ENCODE measurements at regions not wholly inside any gene's neighbourhood (a gene's known extent, or its start where the extent isn't known, plus 50 kb on each side); places are given as distances from the start of the nearest gene placed in this dataset.
A peak's percentile ranks its signal among the peaks of the same experiment; 100 is the strongest.

DNA sequence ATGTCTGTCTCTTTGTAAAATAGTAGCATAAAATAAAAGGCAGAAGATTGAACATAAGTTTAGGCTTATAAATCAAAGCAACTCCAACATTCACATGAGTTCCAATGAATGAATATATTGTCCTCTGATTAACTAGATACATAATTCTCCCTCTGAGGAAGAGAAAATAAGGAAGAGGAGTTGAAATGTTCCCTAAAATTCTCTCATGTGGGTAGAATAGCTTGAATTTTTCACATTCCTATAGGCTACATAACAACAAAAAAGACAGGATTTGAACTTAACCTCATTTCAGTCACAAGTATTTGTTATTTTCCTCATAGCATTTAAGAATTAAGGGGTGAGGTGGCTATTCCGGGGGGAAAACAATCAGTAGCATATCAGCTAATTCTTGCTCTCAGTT, 462.4 kb upstream of the NDST4 start:
- Histone ChIP-seq H3K9me3 (ENCODE audit: control insufficient read depth, low read depth, low read length) (no peaks in the 10 kb centered on the region), H3K56ac (ENCODE audit: insufficient read length, low read depth, low read length) (no peak overlapping the region), H4K5ac (ENCODE audit: insufficient read length, low read depth, low read length) (no peak overlapping the region), H3K4ac (ENCODE audit: low read depth, low read length) (no peak overlapping the region), H3K18ac (ENCODE audit: insufficient read length, low read depth, low read length) (no peak overlapping the region), H2AK5ac (ENCODE audit: insufficient read length, low read length) (no peak overlapping the region), H3K14ac (ENCODE audit: insufficient read depth, low read length) (no peak overlapping the region), H2AFZ (ENCODE audit: low read length) (no peak overlapping the region), H3K27me3 (ENCODE audit: insufficient read depth, low read length) (no peaks in the 10 kb centered on the region), H2BK20ac (ENCODE audit: low read depth, low read length, poor library complexity, severe bottlenecking) (no peak overlapping the region), H2BK120ac (ENCODE audit: low read depth, low read length, poor library complexity, severe bottlenecking) (no peak overlapping the region), H4K91ac (ENCODE audit: insufficient read length, low read depth, low read length) (no peak overlapping the region), H2BK5ac (ENCODE audit: insufficient read length, low read length) (no peak overlapping the region), H3K9ac (ENCODE audit: extremely low read depth, insufficient read length, low read length) (no peak overlapping the region), H3K4me2 (ENCODE audit: insufficient read depth, insufficient read length, low read length) (no peak overlapping the region), H2BK15ac (ENCODE audit: low read depth, low read length) (no peak overlapping the region), H2BK12ac (ENCODE audit: insufficient read length, low read depth, low read length) (no peak overlapping the region), H3K4me1 (ENCODE audit: insufficient read depth, low read length) (0 out of 2 replicates have a peak, but pooled peaks cover 1% of the 10 kb centered on the region), H4K20me1 (ENCODE audit: control insufficient read depth, insufficient read depth, insufficient read length) (no peaks in the 10 kb centered on the region), H3K79me1 (ENCODE audit: insufficient read depth, low read depth, low read length, poor library complexity, severe bottlenecking) (no peaks in the 10 kb centered on the region), H3K79me2 (ENCODE audit: insufficient read depth, low read length) (no peaks in the 10 kb centered on the region), H3K27ac (ENCODE audit: insufficient read length, low read depth, low read length) (no peak overlapping the region), H3T11ph (ENCODE audit: low read length) (no peak overlapping the region), H3K23me2 (ENCODE audit: insufficient read length, low read depth, low read length, poor library complexity, severe bottlenecking) (no peaks in the 10 kb centered on the region), H3K23ac (ENCODE audit: insufficient read length, low read depth, low read length) (no peak overlapping the region), H4K8ac (replicated peaks; ENCODE audit: insufficient read length, low read depth, low read length) (no peak overlapping the region)
- H3K9me3 Mint-ChIP-seq: no peaks in the 10 kb centered on the region
- no peak overlapping the region for H3K4me3 Mint-ChIP-seq
- peaks cover 10 to 13% of the 10 kb centered on the region in 2 experiments; a peak in 3 of 4 replicates for H3K4me1 Mint-ChIP-seq
- H3K27ac Mint-ChIP-seq: peak overlapping the region in 1 of 3 experiments; percentile 7; a peak in 1 of 7 replicates
- H3K36me3 Mint-ChIP-seq (ENCODE audit: insufficient read depth in 1 of 3, low read depth in 3 of 3): no peaks in the 10 kb centered on the region
- no peak for DNase-seq
- WGBS (ENCODE audit: extremely low coverage, insufficient read length, low lambda C conversion rate): no CpG with 5 or more reads among the region's 1 CpG
- no peaks in the 10 kb centered on the region for H3K27me3 Mint-ChIP-seq (ENCODE audit: low read depth)
- no peak for TF ChIP-seq CTCF (conservative IDR thresholded peaks at IDR 0.05)
